ENCODE measurements at regions not wholly inside any gene's neighbourhood (a gene's known extent, or its start where the extent isn't known, plus 50 kb on each side); places are given as distances from the start of the nearest gene placed in this dataset.

DNA sequence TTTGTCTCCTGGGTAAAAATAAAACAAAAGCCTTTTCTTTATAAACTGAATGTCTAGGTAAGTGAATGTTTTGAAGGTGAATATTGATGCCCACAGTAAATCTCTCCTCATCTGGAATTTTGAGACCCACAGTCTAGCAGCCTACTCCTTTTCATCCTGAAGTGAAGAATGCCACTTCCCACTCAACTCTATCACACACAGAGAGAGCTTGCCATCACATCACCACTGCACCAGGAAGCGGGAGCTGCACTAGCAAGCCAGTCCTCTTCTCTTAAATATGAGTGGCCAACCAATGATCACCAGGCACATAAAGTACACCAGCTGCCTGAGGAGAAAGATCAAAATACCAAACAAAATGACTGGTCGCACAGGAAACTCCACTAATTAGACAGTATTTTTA is 140.8 kb downstream of the MRPL39 start:
- H3K27me3 ChIP-seq = no peaks in the 10 kb centered on the region
- no peaks in the 10 kb centered on the region for H3K4me1 ChIP-seq
- no peaks in the 10 kb centered on the region for H3K9me3 ChIP-seq
- TF ChIP-seq, protein P1, sequence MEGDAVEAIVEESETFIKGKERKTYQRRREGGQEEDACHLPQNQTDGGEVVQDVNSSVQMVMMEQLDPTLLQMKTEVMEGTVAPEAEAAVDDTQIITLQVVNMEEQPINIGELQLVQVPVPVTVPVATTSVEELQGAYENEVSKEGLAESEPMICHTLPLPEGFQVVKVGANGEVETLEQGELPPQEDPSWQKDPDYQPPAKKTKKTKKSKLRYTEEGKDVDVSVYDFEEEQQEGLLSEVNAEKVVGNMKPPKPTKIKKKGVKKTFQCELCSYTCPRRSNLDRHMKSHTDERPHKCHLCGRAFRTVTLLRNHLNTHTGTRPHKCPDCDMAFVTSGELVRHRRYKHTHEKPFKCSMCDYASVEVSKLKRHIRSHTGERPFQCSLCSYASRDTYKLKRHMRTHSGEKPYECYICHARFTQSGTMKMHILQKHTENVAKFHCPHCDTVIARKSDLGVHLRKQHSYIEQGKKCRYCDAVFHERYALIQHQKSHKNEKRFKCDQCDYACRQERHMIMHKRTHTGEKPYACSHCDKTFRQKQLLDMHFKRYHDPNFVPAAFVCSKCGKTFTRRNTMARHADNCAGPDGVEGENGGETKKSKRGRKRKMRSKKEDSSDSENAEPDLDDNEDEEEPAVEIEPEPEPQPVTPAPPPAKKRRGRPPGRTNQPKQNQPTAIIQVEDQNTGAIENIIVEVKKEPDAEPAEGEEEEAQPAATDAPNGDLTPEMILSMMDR (IDR thresholded peaks at IDR 0.05) = no peak
- TF ChIP-seq POLR2A (IDR thresholded peaks at IDR 0.05) = no peak
- no peak for TF ChIP-seq POLR2AphosphoS5 (IDR thresholded peaks at IDR 0.05; ENCODE audit: insufficient read depth in 1 of 2, low read depth in 1 of 2)
- intact Hi-C loops (cut with DNase I) = no loop called here
- DNase-seq (ENCODE audit: extremely low spot score in 2 of 2) = no peak
- no peak overlapping the region for H3K27ac ChIP-seq
- H3K4me3 ChIP-seq = no peak overlapping the region
- H3K36me3 ChIP-seq = no peaks in the 10 kb centered on the region

DNA sequence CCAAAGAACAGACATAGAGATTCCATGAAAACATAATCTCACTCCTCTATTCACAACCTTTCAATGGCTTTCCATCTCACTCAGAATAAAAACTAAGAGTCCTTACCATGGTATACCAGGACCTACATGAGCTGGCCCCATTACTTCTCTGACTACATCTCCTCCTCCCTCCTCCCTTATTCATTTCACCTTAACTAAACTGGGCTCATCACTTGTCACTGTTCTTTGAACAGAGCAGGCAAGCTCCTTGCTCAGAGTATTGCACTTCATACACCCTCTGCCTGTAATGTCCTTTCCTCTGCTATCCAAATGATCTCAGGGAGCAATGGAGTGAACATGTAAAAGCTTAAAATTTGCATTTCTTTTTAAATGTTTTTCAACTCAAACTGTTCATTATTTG is 142.0 kb downstream of the MRPL39 start:
- intact Hi-C loops (cut with DNase I) = no loop called here
- Histone ChIP-seq H3K9me3 (no peaks in the 10 kb centered on the region), H3K36me3 (no peaks in the 10 kb centered on the region), H3K4me3 (no peak overlapping the region), H3K27ac (no peak overlapping the region), H3K4me1 (no peaks in the 10 kb centered on the region), H3K27me3 (no peaks in the 10 kb centered on the region)
- TF ChIP-seq, protein P1 (IDR thresholded peaks at IDR 0.05) = no peak
- TF ChIP-seq POLR2AphosphoS5 (IDR thresholded peaks at IDR 0.05; ENCODE audit: insufficient read depth in 1 of 2, low read depth in 1 of 2) = no peak
- no peak for TF ChIP-seq POLR2A (IDR thresholded peaks at IDR 0.05)
- DNase-seq (ENCODE audit: extremely low spot score in 2 of 2) = no peak

DNA sequence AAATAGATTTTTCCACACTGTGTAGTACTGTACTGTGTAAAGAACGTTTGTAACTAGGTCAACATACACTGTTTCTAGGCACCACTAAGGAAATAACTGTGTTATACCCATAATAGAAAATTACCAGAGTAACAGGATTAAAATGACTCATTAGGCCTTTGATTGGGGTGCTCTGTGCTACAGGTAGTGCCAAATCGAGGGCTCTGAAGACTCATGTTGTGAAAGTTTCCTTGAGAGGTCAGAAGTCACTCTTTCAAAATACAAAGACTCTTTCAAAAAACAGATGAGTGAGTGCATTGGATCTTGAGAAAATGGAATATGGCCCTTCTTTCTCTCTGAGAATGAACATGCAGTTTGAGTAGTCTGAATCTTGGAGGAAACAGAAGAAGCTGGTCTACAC is 143.0 kb downstream of the MRPL39 start:
- no peak overlapping the region for H3K4me3 ChIP-seq
- intact Hi-C loops (cut with DNase I) = no loop called here
- no peak for TF ChIP-seq POLR2AphosphoS5 (IDR thresholded peaks at IDR 0.05; ENCODE audit: insufficient read depth in 1 of 2, low read depth in 1 of 2)
- no peak for TF ChIP-seq POLR2A (IDR thresholded peaks at IDR 0.05)
- TF ChIP-seq, protein P1 (IDR thresholded peaks at IDR 0.05) = no peak

DNA sequence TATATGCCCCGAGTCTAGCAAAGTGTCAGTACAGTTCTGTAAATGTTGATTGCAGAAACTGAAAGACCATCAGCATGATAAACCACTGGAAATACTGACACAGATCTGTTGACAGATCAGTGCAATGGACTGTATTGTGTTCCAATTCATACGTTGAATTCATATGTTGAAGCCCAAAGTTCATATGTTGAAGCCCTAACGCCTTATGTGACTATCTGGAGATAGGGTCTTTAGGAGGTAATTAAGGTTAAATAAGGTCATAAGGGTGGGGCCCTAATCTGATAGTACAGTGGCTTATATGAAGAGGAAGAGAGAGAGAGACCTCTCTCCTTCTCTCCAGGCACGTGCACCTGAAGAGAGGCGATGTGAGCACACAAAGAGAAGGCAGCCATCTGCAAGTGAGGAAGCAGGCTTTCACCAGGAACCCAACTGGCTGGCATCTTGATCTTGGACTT is 144.7 kb downstream of the MRPL39 start:
- Histone ChIP-seq H3K4me3 (no peak overlapping the region), H3K27me3 (no peaks in the 10 kb centered on the region), H3K4me1 (no peaks in the 10 kb centered on the region), H3K36me3 (no peaks in the 10 kb centered on the region), H3K9me3 (no peaks in the 10 kb centered on the region), H3K27ac (no peak overlapping the region)
- no peak for DNase-seq (ENCODE audit: extremely low spot score in 2 of 2)
- intact Hi-C loops (cut with DNase I) = no loop called here
- TF ChIP-seq POLR2A (IDR thresholded peaks at IDR 0.05) = no peak
- TF ChIP-seq, protein P1 (IDR thresholded peaks at IDR 0.05) = no peak
- no peak for TF ChIP-seq POLR2AphosphoS5 (IDR thresholded peaks at IDR 0.05; ENCODE audit: insufficient read depth in 1 of 2, low read depth in 1 of 2)

More for the DNA sequence above, 143.0 kb downstream of the MRPL39 start:
- no peaks in the 10 kb centered on the region for H3K9me3 ChIP-seq
- no peak overlapping the region for H3K27ac ChIP-seq
- DNase-seq (ENCODE audit: extremely low spot score in 2 of 2) = no peak
- no peaks in the 10 kb centered on the region for H3K4me1 ChIP-seq
- no peaks in the 10 kb centered on the region for H3K36me3 ChIP-seq
- no peaks in the 10 kb centered on the region for H3K27me3 ChIP-seq

DNA sequence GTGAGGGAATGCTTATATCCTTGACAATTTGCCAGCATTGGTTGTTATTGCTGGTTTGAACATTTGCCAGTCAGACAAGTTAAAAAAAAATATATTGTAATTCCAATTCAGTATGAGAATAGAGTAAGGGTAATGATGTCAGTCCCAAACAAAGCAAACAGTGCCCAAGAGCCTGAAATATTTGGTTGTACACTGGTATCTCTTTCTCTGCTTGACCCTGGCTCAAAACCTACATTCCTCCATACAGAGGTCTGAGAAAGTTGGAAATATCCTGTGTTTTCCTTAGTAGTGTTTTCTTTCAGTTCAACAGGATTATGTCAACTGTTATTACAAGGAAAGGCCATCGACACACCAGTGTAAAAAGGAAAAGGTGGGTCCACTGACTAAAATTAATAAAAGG is 145.6 kb downstream of the MRPL39 start:
- intact Hi-C loops (cut with DNase I) = no loop called here

More for the DNA sequence above, 145.6 kb downstream of the MRPL39 start:
- H3K27me3 ChIP-seq = no peaks in the 10 kb centered on the region
- H3K4me1 ChIP-seq = no peaks in the 10 kb centered on the region
- H3K27ac ChIP-seq = no peak overlapping the region
- H3K9me3 ChIP-seq = no peaks in the 10 kb centered on the region
- TF ChIP-seq POLR2AphosphoS5 (IDR thresholded peaks at IDR 0.05; ENCODE audit: insufficient read depth in 1 of 2, low read depth in 1 of 2) = no peak
- TF ChIP-seq, protein P1 (IDR thresholded peaks at IDR 0.05) = no peak
- no peak for TF ChIP-seq POLR2A (IDR thresholded peaks at IDR 0.05)
- no peak for DNase-seq (ENCODE audit: extremely low spot score in 2 of 2)
- H3K4me3 ChIP-seq = no peak overlapping the region
- H3K36me3 ChIP-seq = no peaks in the 10 kb centered on the region

Data from vagina (tissue), 2 donors.